ENCODE measurements at regions not wholly inside any gene's neighbourhood (a gene's known extent, or its start where the extent isn't known, plus 50 kb on each side); places are given as distances from the start of the nearest gene placed in this dataset.
"Not testable (repeated sequence)": the region's sequence is repeated elsewhere in the genome, so short reads cannot be mapped to it uniquely, and the experiment has no call there.

- no peak for DNase-seq
Measured at GRCh38 chr15:72861354-72861910, 77.9 kb upstream of the ADPGK start.

DNA sequence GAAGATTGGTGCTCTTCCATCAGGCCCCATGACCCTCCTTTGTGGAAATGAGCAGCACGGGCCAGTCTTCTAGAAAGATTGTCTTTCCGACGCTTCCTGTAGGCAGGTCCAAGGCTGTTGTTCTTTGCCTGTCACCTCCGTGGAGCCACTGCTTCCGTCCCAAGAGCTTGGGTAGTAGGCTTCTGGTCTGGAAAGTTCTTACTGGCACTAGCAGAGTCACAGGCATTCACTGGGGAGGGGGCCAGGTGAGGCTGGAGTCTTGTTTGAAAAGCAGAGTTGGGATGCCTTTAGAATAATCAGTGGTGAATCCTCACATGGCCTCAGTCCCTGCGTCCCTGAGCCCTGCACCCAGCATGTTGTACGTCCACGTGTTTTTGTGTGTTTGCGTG is 76.2 kb upstream of the ADPGK start:
- DNase-seq = no peak

DNA sequence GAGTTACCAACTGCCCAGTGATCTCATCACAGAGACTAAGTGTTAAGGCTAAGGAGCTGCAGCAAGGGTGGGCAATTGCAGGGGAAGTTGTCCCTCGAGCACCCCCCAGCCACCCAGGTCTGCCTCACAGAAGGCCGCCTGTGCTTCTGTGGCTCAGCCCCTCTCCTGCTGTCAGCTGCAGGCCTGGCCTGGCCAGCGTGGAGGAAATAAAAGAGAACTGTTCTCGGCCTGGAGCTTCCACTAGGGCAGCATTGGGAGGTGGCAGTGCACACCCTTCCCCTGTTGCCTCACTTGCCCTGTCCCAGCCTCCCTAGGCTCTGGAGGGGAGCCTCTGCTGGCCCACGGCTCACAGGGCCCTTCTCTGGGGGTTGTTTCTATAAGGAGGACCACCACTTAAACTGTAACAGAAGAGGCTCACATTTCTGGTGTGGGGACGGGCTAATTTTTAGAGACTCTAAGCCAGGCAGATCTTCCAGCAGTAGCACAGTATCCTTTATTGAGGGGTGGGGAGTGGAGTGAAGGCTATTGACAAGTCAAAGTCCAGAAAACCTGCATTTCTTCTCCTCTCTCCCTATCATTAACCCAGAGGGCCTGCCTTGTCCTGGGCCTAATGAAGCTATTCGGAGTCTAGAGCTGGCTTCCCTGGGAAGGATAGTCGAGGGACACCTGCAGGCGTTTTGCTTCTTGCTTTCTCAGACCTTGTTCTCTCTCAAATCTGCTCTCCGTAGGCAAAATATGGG is 75.6 kb upstream of the ADPGK start:
- no peak for DNase-seq

DNA sequence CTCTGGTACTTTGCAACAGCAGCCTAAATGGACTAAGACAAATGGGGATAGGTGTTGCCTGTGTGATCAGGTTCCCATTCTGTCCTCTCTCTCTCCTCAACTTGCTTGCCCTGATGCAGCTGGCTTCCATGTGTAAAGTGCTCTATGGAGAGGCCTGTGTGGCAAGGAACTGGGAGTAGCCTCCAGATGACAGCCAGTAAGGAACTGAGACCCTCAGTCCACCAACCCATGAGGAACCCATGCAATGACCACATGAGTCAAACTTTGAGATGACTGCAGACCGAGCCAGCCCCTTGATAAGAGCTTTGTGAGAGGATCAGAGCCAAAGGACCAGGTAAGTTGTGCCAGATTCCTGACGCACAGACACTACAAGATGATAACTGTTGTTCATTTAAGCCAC is 74.6 kb upstream of the ADPGK start:
- no peak for DNase-seq

DNA sequence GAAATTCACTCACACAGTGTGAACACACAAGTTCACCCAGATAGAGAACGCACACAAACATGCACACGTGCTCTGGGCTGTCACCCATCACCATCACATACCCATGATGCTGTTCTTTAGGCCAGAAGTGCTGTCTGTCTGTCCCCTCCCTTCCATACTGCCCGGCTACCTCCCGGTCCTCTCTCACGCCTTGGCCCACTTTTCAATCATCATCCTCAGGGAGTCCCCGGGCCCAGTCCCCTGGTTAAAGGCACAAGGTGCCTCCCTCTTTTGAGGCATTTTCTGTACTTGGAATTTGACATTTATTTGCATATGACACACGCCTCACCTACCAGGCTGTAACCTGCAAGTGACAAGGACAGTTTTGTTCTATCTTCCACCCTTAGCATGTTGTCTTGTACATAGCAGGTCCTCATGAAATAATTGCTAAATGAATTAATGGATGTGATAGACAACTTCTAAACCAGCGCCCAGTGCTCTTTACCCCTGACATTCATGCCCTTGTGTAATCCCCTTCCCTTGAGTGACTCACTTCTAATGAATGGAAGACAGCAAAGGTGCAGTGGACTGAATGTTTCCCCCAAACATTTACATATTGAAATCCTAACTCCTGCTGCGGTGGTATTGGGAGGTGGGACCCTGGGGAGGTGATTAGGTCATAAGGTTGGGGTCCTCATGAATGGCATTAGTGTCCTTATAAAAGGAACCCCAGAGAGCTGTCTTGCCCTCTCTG is 73.9 kb upstream of the ADPGK start:
- no peak for DNase-seq

GRCh38 chr15:72856549-72857040 is 73.0 kb upstream of the ADPGK start:
- no peak for DNase-seq

GRCh38 chr15:72855791-72856190 is 72.2 kb upstream of the ADPGK start:
- DNase-seq = no peak

- no peak for DNase-seq
Measured at GRCh38 chr15:72852273-72852672, 68.7 kb upstream of the ADPGK start.

DNA sequence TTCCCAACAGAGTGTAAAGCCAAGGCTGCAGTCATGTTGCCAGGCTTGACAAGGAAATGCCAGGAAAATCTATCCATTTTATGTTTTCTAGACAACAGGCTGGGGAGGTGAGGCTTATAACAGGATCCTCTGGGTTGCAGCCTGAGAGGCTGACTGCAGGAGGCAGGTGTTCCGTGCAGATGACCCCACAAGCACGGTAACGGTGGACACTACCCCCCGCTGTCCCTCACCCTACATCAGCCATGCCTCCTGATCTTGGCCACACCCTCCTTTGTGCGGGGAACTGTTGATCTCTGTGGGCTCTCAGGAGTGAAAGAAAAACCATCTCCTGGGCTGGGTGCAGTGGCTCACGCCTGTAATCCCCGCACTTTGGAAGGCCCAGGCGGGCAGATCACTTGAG is 68.0 kb upstream of the ADPGK start:
- DNase-seq = no peak

DNA sequence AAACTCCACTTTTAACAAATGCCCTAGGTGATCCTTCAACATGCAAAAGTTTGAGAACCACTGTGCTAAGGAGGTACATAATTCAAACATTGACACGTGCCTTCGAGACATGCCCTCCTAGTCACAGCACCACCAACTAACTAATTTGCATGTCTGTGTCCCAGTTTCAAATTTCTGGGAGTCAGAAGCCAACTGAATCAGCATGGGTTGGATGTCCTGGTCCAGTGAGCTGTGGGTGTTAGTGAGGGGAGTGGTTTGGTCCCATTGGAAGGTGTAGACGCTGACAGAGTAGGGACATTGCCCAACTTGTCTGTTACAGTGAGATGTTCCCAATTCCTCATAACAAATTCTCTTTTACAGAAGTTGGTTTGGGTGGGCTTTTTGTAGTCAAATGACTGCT is 67.3 kb upstream of the ADPGK start:
- no peak for DNase-seq

DNA sequence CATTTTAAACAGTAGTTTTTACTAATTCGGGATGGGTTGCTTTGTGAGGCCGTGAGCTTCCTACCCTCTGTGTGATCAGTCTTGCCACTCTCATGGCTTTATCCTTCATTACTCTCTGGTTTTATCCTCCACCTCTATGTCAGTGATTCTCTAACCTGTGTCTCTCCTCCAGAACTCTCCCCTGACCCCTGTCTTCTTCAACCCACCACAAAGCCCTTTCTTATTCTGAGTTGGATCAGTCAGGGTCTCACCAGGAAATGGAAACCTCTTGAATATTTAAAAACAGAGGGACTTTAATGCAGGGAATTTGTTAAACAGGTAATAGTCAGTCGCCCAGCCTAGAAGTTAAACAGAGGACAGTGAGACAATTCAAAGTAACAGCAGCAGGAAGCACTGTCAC is 64.2 kb upstream of the ADPGK start:
- DNase-seq = no peak

DNA sequence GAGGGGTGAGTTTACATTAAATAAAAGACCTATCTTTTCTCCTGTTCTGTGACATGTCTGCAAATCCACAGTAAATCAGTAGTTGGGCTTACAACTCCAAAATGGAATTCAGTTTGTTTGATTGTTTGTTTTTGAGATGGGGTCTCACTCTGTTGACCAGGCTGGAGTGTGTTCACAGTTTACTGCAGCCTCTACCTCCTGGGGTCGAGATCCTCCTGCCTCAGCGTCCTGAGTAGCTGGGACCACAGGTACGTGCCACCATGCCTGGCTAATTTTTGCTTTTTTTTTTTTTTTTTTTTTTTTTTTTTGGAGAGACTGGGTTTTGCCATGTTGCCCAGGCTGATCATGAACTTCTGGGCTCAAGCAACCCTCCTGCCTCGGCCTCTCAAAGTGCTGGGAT is 63.5 kb upstream of the ADPGK start:
- DNase-seq = no peak

GRCh38 chr15:72845981-72846383 is 62.4 kb upstream of the ADPGK start:
- no peak for DNase-seq

- DNase-seq = no peak
Measured at GRCh38 chr15:72844067-72844466, 60.5 kb upstream of the ADPGK start.

- DNase-seq = not testable (repeated sequence)
Measured at GRCh38 chr15:72843340-72843739, 59.8 kb upstream of the ADPGK start.

DNA sequence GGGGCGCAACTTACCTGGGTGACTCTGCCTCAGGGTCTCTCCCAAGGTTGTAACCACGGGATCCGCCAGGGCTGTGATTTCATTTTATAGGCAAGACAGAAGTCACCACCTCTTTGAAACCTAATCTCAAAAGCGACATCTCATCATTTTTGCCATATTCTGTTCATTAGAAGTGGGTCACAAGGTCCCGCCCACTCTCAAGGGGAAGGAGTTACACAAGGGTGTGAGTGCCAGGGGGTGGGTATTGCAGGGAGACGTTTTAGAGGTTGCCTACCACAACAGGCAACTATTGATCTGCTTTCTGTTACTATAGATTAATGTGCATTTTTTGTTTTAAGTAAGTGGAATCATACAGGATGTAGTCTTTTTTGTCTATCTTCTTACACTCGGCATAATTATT is 56.6 kb upstream of the ADPGK start:
- DNase-seq = no peak

DNA sequence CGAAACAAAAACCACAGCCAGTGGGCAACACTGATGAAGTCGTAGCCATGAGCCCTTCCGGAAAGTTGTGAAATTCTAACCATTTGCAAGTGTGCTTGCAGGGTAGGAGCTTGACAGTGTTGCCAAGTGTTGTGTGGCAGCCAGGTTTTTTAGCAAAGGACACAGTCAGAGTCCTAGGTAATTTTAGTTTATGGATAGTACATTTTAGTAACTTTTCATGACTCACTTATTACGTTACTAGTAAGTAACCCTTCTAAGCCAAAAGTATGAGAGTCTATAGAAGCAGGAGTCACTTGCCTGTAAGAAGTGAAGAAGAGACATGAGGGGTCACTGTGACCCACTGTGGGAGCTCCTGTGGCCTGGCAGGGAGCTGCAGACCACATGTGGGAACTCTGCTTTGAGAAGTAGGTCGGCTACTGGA is 54.8 kb upstream of the ADPGK start:
- no peak for DNase-seq

DNA sequence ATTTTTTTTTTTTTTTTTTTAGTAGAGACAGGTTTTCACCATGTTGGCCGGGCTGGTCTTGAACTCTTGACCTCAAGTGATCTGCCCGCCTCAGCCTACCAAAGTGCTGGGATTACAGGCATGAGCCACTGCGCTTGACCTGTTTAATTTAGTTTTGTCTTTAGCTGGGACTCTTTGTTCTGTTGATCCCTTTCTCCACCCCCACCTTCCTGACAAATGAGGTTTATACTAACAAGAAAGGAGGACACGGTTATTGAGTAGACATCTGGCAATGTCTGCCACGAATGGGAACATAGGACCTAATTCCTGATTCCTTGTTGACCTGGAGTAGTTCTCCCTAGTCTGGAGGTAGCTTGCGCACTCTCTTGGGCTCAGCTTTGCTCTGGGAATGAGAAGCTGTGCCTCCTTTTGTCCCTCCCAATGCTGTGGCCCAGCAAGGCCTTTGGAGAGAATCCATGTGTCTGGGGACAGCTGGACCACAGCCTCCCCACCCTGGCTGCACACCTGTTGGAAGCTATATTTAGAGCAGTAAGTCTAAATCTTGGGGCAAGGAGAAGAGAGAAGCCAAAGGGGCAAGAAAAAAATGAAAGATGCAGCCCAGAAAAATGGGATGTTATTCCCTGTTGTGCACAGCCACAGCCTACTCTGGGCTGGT is 53.2 kb upstream of the ADPGK start:
- DNase-seq = no peak

- DNase-seq = no peak
Measured at GRCh38 chr15:72835294-72835890, 51.8 kb upstream of the ADPGK start.

DNA sequence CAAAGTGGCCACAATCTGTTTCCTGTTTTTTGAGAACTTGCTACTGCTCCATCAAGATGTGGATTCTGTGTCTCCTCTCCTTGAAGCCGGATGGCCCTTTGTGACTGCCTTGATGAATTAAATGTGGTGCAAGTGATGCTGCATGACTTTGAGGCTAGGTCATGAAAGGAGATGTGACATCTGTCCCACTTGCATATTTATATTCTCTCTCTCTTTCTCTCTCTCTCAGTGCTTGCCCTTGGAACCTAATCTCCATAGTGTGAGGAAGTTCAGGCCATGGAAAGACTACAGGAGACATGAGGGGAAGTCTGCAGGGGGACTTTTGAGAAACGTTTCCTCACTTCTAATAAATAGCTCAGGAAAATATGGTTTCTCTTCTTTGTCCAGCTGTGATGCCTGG is 50.0 kb upstream of the ADPGK start:
- no peak for DNase-seq
